ENCODE measurements at regions not wholly inside any gene's neighbourhood (a gene's known extent, or its start where the extent isn't known, plus 50 kb on each side); places are given as distances from the start of the nearest gene placed in this dataset.

DNA sequence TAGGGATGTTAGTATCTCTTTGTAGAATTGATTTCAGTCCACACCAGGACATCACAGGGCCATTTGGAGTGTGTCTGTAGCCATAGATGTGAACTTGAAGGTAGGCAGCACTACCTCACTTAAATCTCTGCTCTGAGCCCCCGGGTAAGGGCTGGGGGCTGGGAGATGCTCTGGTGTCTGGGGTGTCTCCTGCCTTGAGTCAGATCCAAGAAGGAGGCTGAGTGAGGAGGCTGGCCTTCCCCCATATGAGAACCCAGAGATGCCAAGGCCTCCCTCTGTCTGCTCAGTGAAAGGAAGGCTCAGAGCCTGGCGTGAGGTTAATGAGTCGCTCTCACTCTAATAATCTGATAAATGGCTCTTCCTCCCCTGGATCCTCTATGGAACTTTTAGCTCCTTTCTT is 161.6 kb downstream of the ACTL8 start:
- TF ChIP-seq, protein P1, sequence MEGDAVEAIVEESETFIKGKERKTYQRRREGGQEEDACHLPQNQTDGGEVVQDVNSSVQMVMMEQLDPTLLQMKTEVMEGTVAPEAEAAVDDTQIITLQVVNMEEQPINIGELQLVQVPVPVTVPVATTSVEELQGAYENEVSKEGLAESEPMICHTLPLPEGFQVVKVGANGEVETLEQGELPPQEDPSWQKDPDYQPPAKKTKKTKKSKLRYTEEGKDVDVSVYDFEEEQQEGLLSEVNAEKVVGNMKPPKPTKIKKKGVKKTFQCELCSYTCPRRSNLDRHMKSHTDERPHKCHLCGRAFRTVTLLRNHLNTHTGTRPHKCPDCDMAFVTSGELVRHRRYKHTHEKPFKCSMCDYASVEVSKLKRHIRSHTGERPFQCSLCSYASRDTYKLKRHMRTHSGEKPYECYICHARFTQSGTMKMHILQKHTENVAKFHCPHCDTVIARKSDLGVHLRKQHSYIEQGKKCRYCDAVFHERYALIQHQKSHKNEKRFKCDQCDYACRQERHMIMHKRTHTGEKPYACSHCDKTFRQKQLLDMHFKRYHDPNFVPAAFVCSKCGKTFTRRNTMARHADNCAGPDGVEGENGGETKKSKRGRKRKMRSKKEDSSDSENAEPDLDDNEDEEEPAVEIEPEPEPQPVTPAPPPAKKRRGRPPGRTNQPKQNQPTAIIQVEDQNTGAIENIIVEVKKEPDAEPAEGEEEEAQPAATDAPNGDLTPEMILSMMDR (conservative IDR thresholded peaks at IDR 0.05), result no peak
- TF ChIP-seq ZFX (IDR thresholded peaks at IDR 0.05), result no peak
